ENCODE measurements at regions not wholly inside any gene's neighbourhood (a gene's known extent, or its start where the extent isn't known, plus 50 kb on each side); places are given as distances from the start of the nearest gene placed in this dataset.

GRCh38 chr20:4335722-4336121, 86.6 kb upstream of the ADRA1D start:
- no peak for TF ChIP-seq POLR2A (IDR thresholded peaks at IDR 0.05)
- TF ChIP-seq CTCF (IDR thresholded peaks at IDR 0.05), result no peak

Data from right lobe of liver (tissue), 4 donors.